ENCODE measurements at regions not wholly inside any gene's neighbourhood (a gene's known extent, or its start where the extent isn't known, plus 50 kb on each side); places are given as distances from the start of the nearest gene placed in this dataset.

DNA sequence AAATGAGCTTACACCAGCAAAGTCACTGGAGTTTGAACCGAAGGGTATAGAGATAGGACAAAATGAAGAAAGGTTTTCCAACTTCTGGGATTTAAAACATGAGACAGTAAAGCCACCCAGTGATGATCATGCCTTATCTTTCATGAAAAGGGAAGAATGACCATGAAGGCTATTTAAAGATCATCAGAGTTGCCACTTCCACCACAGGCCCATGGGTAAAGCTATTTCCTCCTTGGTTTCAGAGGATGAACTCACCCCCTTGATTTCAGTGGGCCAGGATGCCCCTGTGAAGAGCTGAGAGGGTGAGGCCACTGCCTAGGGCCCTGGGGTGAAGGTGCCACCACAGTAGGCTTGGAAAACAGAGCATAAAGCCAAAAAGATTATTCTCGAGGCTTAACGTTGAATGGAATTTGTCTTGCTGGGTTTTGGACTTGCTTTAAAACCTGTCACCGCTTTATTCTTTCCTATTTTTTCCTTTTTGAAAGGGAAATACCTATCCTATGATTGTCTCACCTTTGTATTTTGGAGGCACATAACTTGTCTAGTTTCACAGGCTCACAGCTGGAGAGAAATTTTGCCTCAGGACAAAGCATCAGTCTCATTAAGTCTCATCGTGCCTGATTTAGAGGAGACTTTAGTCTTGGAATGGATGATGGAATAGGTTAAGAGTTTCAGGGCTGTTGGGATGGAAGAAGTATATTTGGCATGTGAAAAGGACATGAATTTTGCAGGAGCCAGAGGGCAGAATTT, 254.0 kb downstream of the SNCA start:
- TF ChIP-seq, protein P1, sequence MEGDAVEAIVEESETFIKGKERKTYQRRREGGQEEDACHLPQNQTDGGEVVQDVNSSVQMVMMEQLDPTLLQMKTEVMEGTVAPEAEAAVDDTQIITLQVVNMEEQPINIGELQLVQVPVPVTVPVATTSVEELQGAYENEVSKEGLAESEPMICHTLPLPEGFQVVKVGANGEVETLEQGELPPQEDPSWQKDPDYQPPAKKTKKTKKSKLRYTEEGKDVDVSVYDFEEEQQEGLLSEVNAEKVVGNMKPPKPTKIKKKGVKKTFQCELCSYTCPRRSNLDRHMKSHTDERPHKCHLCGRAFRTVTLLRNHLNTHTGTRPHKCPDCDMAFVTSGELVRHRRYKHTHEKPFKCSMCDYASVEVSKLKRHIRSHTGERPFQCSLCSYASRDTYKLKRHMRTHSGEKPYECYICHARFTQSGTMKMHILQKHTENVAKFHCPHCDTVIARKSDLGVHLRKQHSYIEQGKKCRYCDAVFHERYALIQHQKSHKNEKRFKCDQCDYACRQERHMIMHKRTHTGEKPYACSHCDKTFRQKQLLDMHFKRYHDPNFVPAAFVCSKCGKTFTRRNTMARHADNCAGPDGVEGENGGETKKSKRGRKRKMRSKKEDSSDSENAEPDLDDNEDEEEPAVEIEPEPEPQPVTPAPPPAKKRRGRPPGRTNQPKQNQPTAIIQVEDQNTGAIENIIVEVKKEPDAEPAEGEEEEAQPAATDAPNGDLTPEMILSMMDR (IDR thresholded peaks at IDR 0.05): no peak
- TF ChIP-seq POLR2A (IDR thresholded peaks at IDR 0.05): no peak

Data from thyroid gland (tissue), 4 donors.